H1 (cell line): ENCODE measurements at regions not wholly inside any gene's neighbourhood (a gene's known extent, or its start where the extent isn't known, plus 50 kb on each side); places are given as distances from the start of the nearest gene placed in this dataset.

ENCODE experiments used
- CTCF ChIP-seq, 3 experiments: IDR thresholded peaks; 1 replicate in 2 of 3; 2 replicates in 1 of 3; pipeline versions ENCODE4 v1.5.1 to v1.6.1; 2011; ENCODE audit warnings: low read length in 3 of 3, mild to moderate bottlenecking in 3 of 3, inconsistent platforms in 2 of 3, low read depth in 1 of 3, moderate library complexity in 1 of 3; ENCODE audit not compliant: insufficient read depth in 1 of 3; ENCODE audit errors: control extremely low read depth in 1 of 3
- GABPA ChIP-seq: IDR thresholded peaks from 2 replicates; pipeline ENCODE4 v1.6.1; 2011; ENCODE audit warnings: mild to moderate bottlenecking, low read length, moderate library complexity, borderline replicate concordance; ENCODE audit not compliant: insufficient read depth
- PHF8 ChIP-seq: fragments of 200-600 bp; sonication (generic); conservative IDR thresholded peaks from 2 replicates; pipeline ENCODE4 v1.7.1; 2012; ENCODE audit warnings: low read depth, mild to moderate bottlenecking, inconsistent platforms, low read length, moderate library complexity
- POLR2A ChIP-seq, 2 experiments: IDR thresholded peaks; 1 replicate in 1 of 2; 2 replicates in 1 of 2; pipeline ENCODE4 v1.6.1; 2011; ENCODE audit warnings: low read depth in 2 of 2, low read length in 2 of 2, mild to moderate bottlenecking in 2 of 2; ENCODE audit errors: control extremely low read depth in 1 of 2
- USF2 ChIP-seq: IDR thresholded peaks from 2 replicates; pipeline ENCODE4 v1.6.1; 2011; ENCODE audit warnings: low read length, improper control_type of control experiment

- TF ChIP-seq PHF8 = no peak
- no peak for TF ChIP-seq USF2
- TF ChIP-seq GABPA = no peak
- no peak for TF ChIP-seq POLR2A (IDR thresholded peaks at IDR 0.05; ENCODE audit: control extremely low read depth in 1 of 2, low read depth in 2 of 2, low read length in 2 of 2)
- TF ChIP-seq CTCF (IDR thresholded peaks at IDR 0.05; ENCODE audit: control extremely low read depth in 1 of 3, insufficient read depth in 1 of 3, low read depth in 1 of 3, low read length in 3 of 3) = no peak
These were observed 467.0 kb upstream of the DIPK2B start for GRCh38 chrX:45667666-45668065.
